ENCODE measurements at regions not wholly inside any gene's neighbourhood (a gene's known extent, or its start where the extent isn't known, plus 50 kb on each side); places are given as distances from the start of the nearest gene placed in this dataset.

- no peak for DNase-seq (ENCODE audit: low read depth, low spot score)
Measured at GRCh38 chr16:26189536-26189935, 497.8 kb downstream of the HS3ST4 start.

GRCh38 chr16:26194526-26194925 lies 502.8 kb downstream of the HS3ST4 start:
- DNase-seq (ENCODE audit: low read depth, low spot score): no peak

- DNase-seq (ENCODE audit: low read depth, low spot score): no peak
Measured at GRCh38 chr16:26195225-26195624, 503.5 kb downstream of the HS3ST4 start.

GRCh38 chr16:26196310-26196709 lies 504.6 kb downstream of the HS3ST4 start:
- DNase-seq (ENCODE audit: low read depth, low spot score): no peak

GRCh38 chr16:26196802-26197201 lies 505.0 kb downstream of the HS3ST4 start:
- no peak for DNase-seq (ENCODE audit: low read depth, low spot score)

GRCh38 chr16:26197707-26198106 lies 505.9 kb downstream of the HS3ST4 start:
- no peak for DNase-seq (ENCODE audit: low read depth, low spot score)

- no peak for DNase-seq (ENCODE audit: low read depth, low spot score)
Measured at GRCh38 chr16:26198221-26198620, 506.5 kb downstream of the HS3ST4 start.

- no peak for DNase-seq (ENCODE audit: low read depth, low spot score)
Measured at GRCh38 chr16:26204138-26204537, 512.4 kb downstream of the HS3ST4 start.

GRCh38 chr16:26211542-26211941 lies 519.8 kb downstream of the HS3ST4 start:
- DNase-seq (ENCODE audit: low read depth, low spot score): no peak

- no peak for DNase-seq (ENCODE audit: low read depth, low spot score)
Measured at GRCh38 chr16:26212599-26212998, 520.8 kb downstream of the HS3ST4 start.

- DNase-seq (ENCODE audit: low read depth, low spot score): no peak
Measured at GRCh38 chr16:26214581-26215174, 522.9 kb downstream of the HS3ST4 start.

GRCh38 chr16:26220894-26221293 lies 529.1 kb downstream of the HS3ST4 start:
- DNase-seq (ENCODE audit: low read depth, low spot score): no peak

GRCh38 chr16:26231647-26232046 lies 539.9 kb downstream of the HS3ST4 start:
- no peak for DNase-seq (ENCODE audit: low read depth, low spot score)

- DNase-seq (ENCODE audit: low read depth, low spot score): no peak
Measured at GRCh38 chr16:26240807-26241206, 549.0 kb downstream of the HS3ST4 start.

- no peak for DNase-seq (ENCODE audit: low read depth, low spot score)
Measured at GRCh38 chr16:26247063-26247462, 555.3 kb downstream of the HS3ST4 start.

- DNase-seq (ENCODE audit: low read depth, low spot score): no peak
Measured at GRCh38 chr16:26252598-26252997, 560.8 kb downstream of the HS3ST4 start.

- no peak for DNase-seq (ENCODE audit: low read depth, low spot score)
Measured at GRCh38 chr16:26261621-26262020, 569.9 kb downstream of the HS3ST4 start.

GRCh38 chr16:26263406-26263805 lies 571.6 kb downstream of the HS3ST4 start:
- DNase-seq (ENCODE audit: low read depth, low spot score): no peak

- DNase-seq (ENCODE audit: low read depth, low spot score): no peak
Measured at GRCh38 chr16:26267641-26268040, 575.9 kb downstream of the HS3ST4 start.

GRCh38 chr16:26269673-26270072 lies 577.9 kb downstream of the HS3ST4 start:
- no peak for DNase-seq (ENCODE audit: low read depth, low spot score)

- no peak for DNase-seq (ENCODE audit: low read depth, low spot score)
Measured at GRCh38 chr16:26273607-26274006, 581.8 kb downstream of the HS3ST4 start.

- DNase-seq (ENCODE audit: low read depth, low spot score): no peak
Measured at GRCh38 chr16:26275021-26275590, 583.3 kb downstream of the HS3ST4 start.

GRCh38 chr16:26276289-26276688 lies 584.5 kb downstream of the HS3ST4 start:
- DNase-seq (ENCODE audit: low read depth, low spot score): no peak
